Small intestine (tissue), 7 donors: ENCODE measurements at regions not wholly inside any gene's neighbourhood (a gene's known extent, or its start where the extent isn't known, plus 50 kb on each side); places are given as distances from the start of the nearest gene placed in this dataset.
A peak's percentile ranks its signal among the peaks of the same experiment; 100 is the strongest.

Source experiments
- DNase-seq, 2 donors: peaks; one replicate each; pipeline versions ENCODE4 v3.0.0 to v3.0.0-alpha.2; 2013
- FAIRE-seq: peaks from 2 replicates; lab custom pipeline; 2012; peaks lifted over from hg19 to GRCh38; lab: Jason Lieb, UNC
- H3K27ac ChIP-seq, 3 donors: one replicate each; pipeline ENCODE4 v1.5.1; 2013; ENCODE audit warnings: low read length in 2 of 3, mild to moderate bottlenecking in 2 of 3, control low read depth in 1 of 3, inconsistent platforms in 1 of 3, low read depth in 1 of 3, moderate library complexity in 1 of 3
- H3K27me3 ChIP-seq, 3 donors: one replicate each; pipeline ENCODE4 v1.6.1; 2013; ENCODE audit warnings: low read length in 3 of 3, inconsistent platforms in 1 of 3; ENCODE audit not compliant: control insufficient read depth in 3 of 3, insufficient read depth in 3 of 3
- H3K36me3 ChIP-seq, 3 donors: one replicate each; pipeline ENCODE4 v1.6.1; 2013; ENCODE audit warnings: low read length in 3 of 3, inconsistent platforms in 1 of 3, low read depth in 1 of 3, mild to moderate bottlenecking in 1 of 3, moderate library complexity in 1 of 3; ENCODE audit not compliant: control insufficient read depth in 3 of 3, insufficient read depth in 2 of 3
- H3K4me1 ChIP-seq, 3 donors: one replicate each; pipeline ENCODE4 v1.6.1; 2013; ENCODE audit warnings: low read length in 2 of 3, inconsistent platforms in 1 of 3, low read depth in 1 of 3, mild to moderate bottlenecking in 1 of 3, moderate library complexity in 1 of 3; ENCODE audit not compliant: control insufficient read depth in 3 of 3, insufficient read depth in 2 of 3
- H3K4me3 ChIP-seq, 3 donors: one replicate each; pipeline ENCODE4 v1.5.1; 2013; ENCODE audit warnings: low read length in 3 of 3, control low read depth in 1 of 3, inconsistent platforms in 1 of 3, low read depth in 1 of 3, mild to moderate bottlenecking in 1 of 3, moderate library complexity in 1 of 3
- H3K9me3 ChIP-seq, 2 donors: one replicate each; pipeline ENCODE4 v1.6.1; 2013; ENCODE audit warnings: low read depth in 1 of 2, low read length in 1 of 2; ENCODE audit not compliant: control insufficient read depth in 2 of 2, insufficient read depth in 1 of 2
- WGBS, 3 donors: extraction: QIAGEN DNeasy Blood & Tissue Kit; methylation state at CpG; one replicate each; pipeline ENCODE4 v1.1.7; 2013; 5-methylcytosine and 5-hydroxymethylcytosine counted together
- donor health status: healthy with polysubstance abuse.
- donor health status: control.
- donor health status: control.
- donor health status: Bipolar disorder and iron deficiency.
- donor health status: healthy.

- FAIRE-seq (no peak), DNase-seq (no peak)
- Histone ChIP-seq H3K9me3 (no peaks in the 10 kb centered on the region), H3K36me3 (no peaks in the 10 kb centered on the region), H3K4me1 (peaks cover 0 to 12% (median 0%) of the 10 kb centered on the region in 3 donors), H3K27ac (no peak overlapping the region), H3K27me3 (peaks cover 0 to 18% (median 6%) of the 10 kb centered on the region in 3 donors), H3K4me3 (no peak overlapping the region)
- 42 to 62% (median 46%) methylated on average over 2 of the region's 2 CpGs for WGBS, 3 donors
These were observed 225.7 kb downstream of the MTX2 start for GRCh38 chr2:176494949-176495353.

- no peak overlapping the region for H3K27ac ChIP-seq
- no peak for FAIRE-seq
These were observed 226.6 kb downstream of the MTX2 start for GRCh38 chr2:176495826-176496225.

DNA sequence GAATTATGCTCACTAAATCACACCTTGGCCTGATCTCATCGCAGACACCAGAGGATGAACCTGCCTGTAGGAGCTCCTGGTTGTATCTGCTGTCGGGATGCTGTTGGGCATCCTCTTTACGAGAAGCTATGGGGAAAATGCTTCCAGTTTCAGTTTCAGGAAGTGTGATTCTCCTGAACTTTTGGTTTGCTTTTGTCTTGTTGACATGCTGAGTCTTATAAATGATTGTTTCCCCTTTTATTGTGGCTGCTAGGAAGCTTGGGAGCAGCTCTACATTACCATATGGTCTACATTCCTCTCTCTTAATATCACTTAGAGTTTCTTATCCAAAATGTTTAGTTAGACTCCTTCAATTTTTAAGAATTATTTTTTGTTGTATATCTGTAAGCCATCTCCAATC is 227.5 kb downstream of the MTX2 start:
- WGBS, 3 donors: 36 to 50% (median 44%) methylated on average over 3 of the region's 3 CpGs
- Histone ChIP-seq H3K27ac (no peak overlapping the region), H3K27me3 (peaks cover 0 to 2% (median 0%) of the 10 kb centered on the region in 3 donors), H3K4me3 (no peak overlapping the region), H3K9me3 (no peaks in the 10 kb centered on the region), H3K36me3 (no peaks in the 10 kb centered on the region), H3K4me1 (no peaks in the 10 kb centered on the region)
- FAIRE-seq: no peak
- DNase-seq: no peak

More at GRCh38 chr2:176495826-176496225, 226.6 kb downstream of the MTX2 start:
- 81 to 87% (median 87%) methylated on average over 3 of the region's 3 CpGs for WGBS, 3 donors
- H3K36me3 ChIP-seq: no peaks in the 10 kb centered on the region
- peaks cover 0 to 6% (median 0%) of the 10 kb centered on the region in 3 donors for H3K4me1 ChIP-seq
- peaks cover 0 to 9% (median 0%) of the 10 kb centered on the region in 3 donors for H3K27me3 ChIP-seq
- no peak for DNase-seq
- no peaks in the 10 kb centered on the region for H3K9me3 ChIP-seq
- H3K4me3 ChIP-seq: no peak overlapping the region

GRCh38 chr2:176500901-176501300 is 231.7 kb downstream of the MTX2 start:
- 56 to 70% (median 67%) methylated on average over 1 of the region's 1 CpG for WGBS, 3 donors
- Histone ChIP-seq H3K36me3 (no peaks in the 10 kb centered on the region), H3K9me3 (no peaks in the 10 kb centered on the region), H3K4me3 (no peak overlapping the region), H3K27ac (no peak overlapping the region), H3K4me1 (no peaks in the 10 kb centered on the region), H3K27me3 (peaks cover 0 to 2% (median 0%) of the 10 kb centered on the region in 3 donors)
- no peak for DNase-seq
- no peak for FAIRE-seq

DNA sequence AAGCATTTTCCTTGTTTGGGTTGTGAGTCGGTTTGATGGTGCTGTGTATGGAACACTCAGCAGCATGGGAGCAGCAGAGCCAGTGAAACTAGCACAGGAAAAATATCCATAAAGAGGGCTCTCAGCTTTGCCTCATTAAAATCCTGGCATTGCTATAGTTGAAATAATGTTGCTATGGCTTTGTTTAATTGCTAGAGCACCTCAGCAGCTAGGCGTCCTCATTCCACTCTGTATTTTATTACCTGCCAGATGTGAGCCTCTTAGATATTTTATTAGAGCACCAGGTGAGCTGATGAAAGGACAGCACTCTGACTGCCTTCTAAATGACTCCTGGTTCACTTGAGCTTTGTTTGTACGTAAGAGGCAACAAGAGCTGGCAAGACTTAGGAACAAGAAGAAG is 232.4 kb downstream of the MTX2 start:
- H3K4me1 ChIP-seq: no peaks in the 10 kb centered on the region
- no peaks in the 10 kb centered on the region for H3K9me3 ChIP-seq
- DNase-seq (peak in 1 of 2 donors; percentile 6), FAIRE-seq (no peak)
- H3K27me3 ChIP-seq: peaks cover 0 to 2% (median 0%) of the 10 kb centered on the region in 3 donors
- no peaks in the 10 kb centered on the region for H3K36me3 ChIP-seq
- WGBS, 3 donors: 26 to 58% (median 41%) methylated on average over 3 of the region's 3 CpGs
- H3K27ac ChIP-seq: no peak overlapping the region
- H3K4me3 ChIP-seq: no peak overlapping the region

GRCh38 chr2:176502619-176503018 is 233.4 kb downstream of the MTX2 start:
- Histone ChIP-seq H3K4me3 (no peak overlapping the region), H3K27me3 (peaks cover 0 to 2% (median 0%) of the 10 kb centered on the region in 3 donors), H3K4me1 (no peaks in the 10 kb centered on the region), H3K27ac (no peak overlapping the region), H3K9me3 (no peaks in the 10 kb centered on the region), H3K36me3 (no peaks in the 10 kb centered on the region)
- no peak for FAIRE-seq
- peak in 1 of 2 donors; percentile 18 for DNase-seq

GRCh38 chr2:176503776-176504175 is 234.5 kb downstream of the MTX2 start:
- DNase-seq (no peak), FAIRE-seq (no peak)
- H3K36me3 ChIP-seq: no peaks in the 10 kb centered on the region
- H3K4me3 ChIP-seq: no peak overlapping the region
- H3K27ac ChIP-seq: no peak overlapping the region
- no peaks in the 10 kb centered on the region for H3K9me3 ChIP-seq
- no peaks in the 10 kb centered on the region for H3K4me1 ChIP-seq
- H3K27me3 ChIP-seq: peaks cover 0 to 2% (median 0%) of the 10 kb centered on the region in 3 donors
- WGBS, 3 donors: 23 to 38% (median 32%) methylated on average over 1 of the region's 1 CpG

DNA sequence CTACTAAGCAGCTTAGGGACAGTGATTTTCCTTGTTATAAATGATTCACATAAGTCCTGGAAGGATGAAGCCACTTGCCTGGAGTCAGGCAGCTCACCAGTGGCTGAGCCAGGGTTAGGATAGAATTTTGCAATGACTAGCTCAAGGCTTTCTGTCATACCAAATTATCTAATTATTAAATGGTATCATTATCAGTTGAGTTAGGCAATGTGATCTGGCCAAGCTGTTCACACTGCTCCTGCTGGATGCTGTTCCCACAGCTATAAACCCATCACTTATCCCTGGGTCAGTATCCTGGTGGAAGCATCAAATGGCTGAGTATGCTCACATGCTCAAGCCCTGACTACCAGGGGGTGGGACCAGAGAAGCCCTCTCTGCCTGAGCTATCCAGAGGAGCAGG is 235.2 kb downstream of the MTX2 start:
- no peak for FAIRE-seq
- Histone ChIP-seq H3K36me3 (no peaks in the 10 kb centered on the region), H3K27ac (no peak overlapping the region), H3K9me3 (no peaks in the 10 kb centered on the region), H3K27me3 (peaks cover 0 to 2% (median 0%) of the 10 kb centered on the region in 3 donors), H3K4me3 (no peak overlapping the region), H3K4me1 (no peaks in the 10 kb centered on the region)
- DNase-seq: no peak

DNA sequence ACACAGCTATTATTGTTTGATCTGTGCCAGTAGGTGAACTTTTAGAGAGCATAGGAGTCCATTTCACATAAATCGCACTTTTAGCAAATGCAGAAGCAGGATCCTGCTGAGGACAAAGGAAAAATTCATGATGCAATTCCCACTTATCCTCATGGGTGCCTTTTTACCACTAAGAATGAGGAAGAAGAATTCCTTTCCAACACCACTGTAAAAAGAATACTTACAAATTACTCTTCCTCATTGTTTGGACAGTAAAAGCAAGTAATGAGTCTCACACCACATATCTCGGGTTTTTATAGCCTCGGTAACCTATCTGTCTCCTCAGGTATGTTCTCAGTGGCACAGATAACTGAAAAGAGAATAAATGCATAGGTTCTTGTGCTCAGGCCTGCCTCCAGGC is 238.5 kb downstream of the MTX2 start:
- H3K9me3 ChIP-seq: no peaks in the 10 kb centered on the region

More for the DNA sequence above, 238.5 kb downstream of the MTX2 start:
- Histone ChIP-seq H3K27ac (no peak overlapping the region), H3K4me3 (no peak overlapping the region), H3K4me1 (no peaks in the 10 kb centered on the region), H3K27me3 (peaks cover 0 to 2% (median 0%) of the 10 kb centered on the region in 3 donors), H3K36me3 (no peaks in the 10 kb centered on the region)
- FAIRE-seq (no peak), DNase-seq (no peak)
- 45 to 55% (median 51%) methylated on average over 3 of the region's 3 CpGs for WGBS, 3 donors
